GM12873 (cell line): ENCODE measurements at regions not wholly inside any gene's neighbourhood (a gene's known extent, or its start where the extent isn't known, plus 50 kb on each side); places are given as distances from the start of the nearest gene placed in this dataset.

Experiments used
- TF ChIP-seq, protein P1 (sequence below): IDR thresholded peaks from 2 replicates; pipeline ENCODE4 v1.5.1; 2012; ENCODE audit warnings: low read depth, mild to moderate bottlenecking, moderate library complexity, low read length, control low read depth; ENCODE audit not compliant: insufficient read depth; ENCODE audit errors: missing control alignments

DNA sequence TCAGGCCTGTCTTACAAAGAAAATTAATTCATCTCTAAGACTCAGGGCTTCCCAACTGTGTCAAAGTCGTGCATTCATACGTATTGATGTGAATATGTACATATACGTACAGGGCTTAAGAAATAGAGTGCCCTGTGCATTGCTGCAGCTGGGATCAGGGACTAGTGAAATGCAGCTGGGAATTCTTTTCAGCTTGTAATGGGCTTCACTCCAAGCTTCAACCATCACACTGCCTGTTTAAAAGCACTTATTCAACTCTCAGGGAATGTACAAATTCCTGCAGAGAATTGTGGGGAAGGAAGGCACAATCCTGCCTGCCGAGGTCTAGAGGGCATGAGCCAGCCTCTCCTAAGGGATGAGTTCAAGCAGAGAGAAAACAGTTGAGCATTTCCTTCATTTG lies 59.6 kb upstream of the MAN2A1 start:
- TF ChIP-seq, protein P1, sequence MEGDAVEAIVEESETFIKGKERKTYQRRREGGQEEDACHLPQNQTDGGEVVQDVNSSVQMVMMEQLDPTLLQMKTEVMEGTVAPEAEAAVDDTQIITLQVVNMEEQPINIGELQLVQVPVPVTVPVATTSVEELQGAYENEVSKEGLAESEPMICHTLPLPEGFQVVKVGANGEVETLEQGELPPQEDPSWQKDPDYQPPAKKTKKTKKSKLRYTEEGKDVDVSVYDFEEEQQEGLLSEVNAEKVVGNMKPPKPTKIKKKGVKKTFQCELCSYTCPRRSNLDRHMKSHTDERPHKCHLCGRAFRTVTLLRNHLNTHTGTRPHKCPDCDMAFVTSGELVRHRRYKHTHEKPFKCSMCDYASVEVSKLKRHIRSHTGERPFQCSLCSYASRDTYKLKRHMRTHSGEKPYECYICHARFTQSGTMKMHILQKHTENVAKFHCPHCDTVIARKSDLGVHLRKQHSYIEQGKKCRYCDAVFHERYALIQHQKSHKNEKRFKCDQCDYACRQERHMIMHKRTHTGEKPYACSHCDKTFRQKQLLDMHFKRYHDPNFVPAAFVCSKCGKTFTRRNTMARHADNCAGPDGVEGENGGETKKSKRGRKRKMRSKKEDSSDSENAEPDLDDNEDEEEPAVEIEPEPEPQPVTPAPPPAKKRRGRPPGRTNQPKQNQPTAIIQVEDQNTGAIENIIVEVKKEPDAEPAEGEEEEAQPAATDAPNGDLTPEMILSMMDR, result no peak

DNA sequence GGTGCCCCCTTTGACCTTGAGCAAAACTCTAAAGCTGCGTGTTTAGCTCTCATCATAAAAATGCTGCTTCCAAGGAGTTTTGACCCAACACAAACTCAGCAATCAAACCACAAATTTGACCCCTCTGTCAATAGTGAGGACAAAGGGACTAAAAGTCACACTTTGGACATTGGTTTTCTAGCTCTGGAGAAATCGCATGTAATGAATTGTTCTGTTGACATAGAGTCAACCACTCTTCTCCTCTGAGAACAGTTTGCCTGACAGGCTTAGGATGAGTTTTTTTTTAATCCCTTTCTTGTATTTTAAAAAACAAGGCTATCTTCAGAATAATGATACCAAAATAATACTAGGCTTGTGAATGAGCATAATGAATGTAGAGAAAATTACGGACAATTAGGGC lies 61.1 kb upstream of the MAN2A1 start:
- TF ChIP-seq, protein P1, result no peak

DNA sequence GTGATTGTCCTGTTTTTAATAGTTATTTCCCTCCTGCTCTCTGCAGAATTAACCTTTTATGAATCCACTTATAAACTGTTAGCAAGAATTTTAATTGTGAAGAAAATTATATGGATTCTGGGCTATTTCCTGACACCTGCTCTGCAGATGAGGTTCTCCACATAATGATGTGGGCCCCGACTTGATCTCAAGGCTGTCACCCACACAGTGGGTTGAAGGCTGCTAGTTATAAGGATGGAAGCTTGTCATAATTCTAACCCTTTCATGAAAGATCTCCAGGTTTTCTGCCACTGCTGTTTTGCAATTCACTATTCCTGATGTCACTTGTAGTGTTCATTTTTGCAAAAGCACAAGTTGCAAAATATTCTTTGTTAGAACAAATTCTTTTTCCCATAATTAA lies 69.1 kb upstream of the MAN2A1 start:
- TF ChIP-seq, protein P1, result no peak

DNA sequence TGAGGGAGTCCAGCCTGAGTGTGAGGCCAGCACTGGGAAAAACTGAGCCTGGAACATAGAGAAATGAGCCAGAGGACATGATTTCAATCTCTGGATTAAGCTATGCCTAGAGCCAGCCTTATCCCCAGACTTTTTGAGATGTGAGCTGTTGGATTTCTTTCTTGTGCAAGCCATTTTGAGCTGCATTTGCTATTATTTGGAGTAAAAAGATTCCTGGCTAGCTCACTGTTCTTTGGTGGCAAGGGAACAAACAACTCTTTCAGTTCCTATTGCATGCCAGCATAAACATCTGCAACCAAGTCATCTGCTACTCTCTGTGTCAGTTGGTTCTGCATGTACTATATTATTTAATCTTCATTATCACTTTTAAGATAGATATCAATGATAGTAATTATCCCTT lies 70.1 kb upstream of the MAN2A1 start:
- TF ChIP-seq, protein P1, result no peak

DNA sequence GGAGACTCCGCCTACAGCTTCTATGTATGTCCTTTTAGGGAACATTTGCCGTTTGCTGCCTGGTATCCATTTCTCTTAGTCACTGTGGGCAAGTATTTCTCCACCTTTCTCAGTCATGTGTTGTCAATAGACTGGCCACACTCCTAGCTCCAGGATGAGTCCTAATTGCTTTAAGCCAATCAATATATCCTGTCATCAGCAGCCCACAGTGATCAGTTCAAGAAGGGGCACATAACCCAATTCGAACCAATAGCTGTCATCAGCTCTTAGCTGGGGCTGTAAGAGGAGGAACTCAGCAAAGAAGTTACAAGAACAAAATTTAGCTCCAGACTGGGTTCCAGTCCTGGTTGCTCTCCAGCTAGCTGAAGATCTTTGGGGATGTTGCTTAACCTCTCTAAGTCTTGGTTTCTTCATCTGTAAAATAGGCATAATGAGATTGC lies 70.7 kb upstream of the MAN2A1 start:
- TF ChIP-seq, protein P1, result no peak

DNA sequence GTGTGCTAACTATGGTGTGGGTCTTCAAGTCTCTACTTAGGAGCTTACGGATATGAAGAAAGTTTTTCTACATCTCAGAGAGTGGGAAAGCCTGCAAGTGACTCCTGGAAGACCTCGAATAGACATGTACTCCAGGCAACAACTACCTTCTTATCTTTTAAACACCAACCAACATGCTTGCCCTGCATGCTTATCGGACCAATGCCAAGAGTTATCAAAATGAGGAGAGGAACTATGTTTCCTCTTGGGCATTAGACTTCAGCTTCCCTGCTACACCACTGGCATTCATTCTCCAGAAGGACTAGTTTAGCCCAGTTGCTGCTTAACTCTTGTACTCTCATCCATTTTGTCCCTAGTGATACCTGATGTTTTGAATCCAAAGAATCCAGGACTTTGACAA lies 74.7 kb upstream of the MAN2A1 start:
- TF ChIP-seq, protein P1, result no peak

DNA sequence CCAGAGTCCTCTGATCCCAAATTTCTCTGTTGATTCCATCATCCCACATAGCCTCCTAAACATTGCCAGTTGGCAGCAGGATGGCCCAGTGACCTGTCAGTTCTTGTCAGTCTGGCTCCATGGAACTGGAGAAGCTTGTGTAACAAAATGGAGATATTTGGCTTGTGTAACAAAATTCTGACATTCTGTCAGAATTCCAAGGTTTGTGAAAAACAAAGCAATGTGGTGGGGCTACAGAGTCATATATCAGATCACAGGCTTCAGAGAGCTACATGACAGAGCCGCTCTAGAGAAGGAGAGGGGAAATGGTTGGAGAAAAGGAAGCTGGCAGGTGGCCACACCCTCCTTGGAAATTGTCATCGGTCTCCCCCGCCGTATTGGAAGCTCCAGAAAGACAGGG lies 75.4 kb upstream of the MAN2A1 start:
- TF ChIP-seq, protein P1, result no peak
